Upper lobe of left lung (tissue), 4 donors: ENCODE measurements at regions not wholly inside any gene's neighbourhood (a gene's known extent, or its start where the extent isn't known, plus 50 kb on each side); places are given as distances from the start of the nearest gene placed in this dataset.
"Not testable (repeated sequence)": the region's sequence is repeated elsewhere in the genome, so short reads cannot be mapped to it uniquely, and the experiment has no call there.

ENCODE experiments used
- EP300 ChIP-seq, 4 donors: sonication (generic); formaldehyde crosslinking; IDR thresholded peaks; one replicate each; pipeline ENCODE4 v1.5.1; 2017; ENCODE audit warnings: antibody characterized with exemption in 4 of 4, control low read depth in 2 of 4
- POLR2A ChIP-seq, 4 donors: fragments of 450-650 bp; IDR thresholded peaks; one replicate each; pipeline ENCODE4 v1.5.1; 2016 to 2017; ENCODE audit warnings: antibody characterized with exemption in 4 of 4, mild to moderate bottlenecking in 2 of 4
- POLR2AphosphoS5 ChIP-seq, 2 donors: sonication (generic); formaldehyde crosslinking; IDR thresholded peaks; one replicate each; pipeline ENCODE4 v1.5.1; 2017; ENCODE audit warnings: antibody characterized with exemption in 2 of 2
- TF ChIP-seq, protein P1 (sequence below), 6 experiments: fragments of 450-650 bp in 4 of 6; fragments of 200-600 bp in 2 of 6; sonication (generic) in 2 of 6; IDR thresholded peaks; one replicate each; pipeline ENCODE4 v1.5.1; 2016 to 2019; ENCODE audit warnings: antibody characterized with exemption in 6 of 6

DNA sequence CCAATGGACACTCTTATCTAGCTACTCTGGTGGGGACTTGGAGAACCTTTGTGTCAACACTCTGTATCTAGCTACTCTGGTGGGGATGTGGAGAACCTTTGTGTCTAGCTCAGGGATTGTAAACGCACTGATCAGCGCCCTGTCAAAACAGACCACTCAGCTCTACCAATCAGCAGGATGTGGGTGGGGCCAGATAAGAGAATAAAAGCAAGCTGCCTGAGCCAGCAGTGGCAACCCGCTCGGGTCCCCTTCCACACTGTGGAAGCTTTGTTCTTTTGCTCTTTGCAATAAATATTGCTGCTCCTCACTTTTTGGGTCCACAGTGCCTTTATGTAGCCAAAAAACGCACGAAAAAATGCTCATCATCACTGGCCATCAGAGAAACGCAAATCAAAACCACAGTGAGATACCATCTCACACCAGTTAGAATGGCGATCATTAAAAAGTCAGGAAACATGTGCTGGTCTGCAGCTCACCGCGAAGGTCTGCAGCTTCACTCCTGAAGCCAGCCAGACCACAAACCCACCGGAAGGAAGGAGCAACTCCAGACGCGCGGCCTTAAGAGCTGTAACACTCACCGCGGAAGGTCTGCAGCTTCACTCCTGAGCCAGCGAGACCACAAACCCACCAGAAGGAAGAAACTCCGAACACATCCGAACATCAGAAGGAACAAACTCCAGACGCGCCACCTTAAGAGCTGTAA, 176.3 kb downstream of the TBX18 start:
- TF ChIP-seq, protein P1, sequence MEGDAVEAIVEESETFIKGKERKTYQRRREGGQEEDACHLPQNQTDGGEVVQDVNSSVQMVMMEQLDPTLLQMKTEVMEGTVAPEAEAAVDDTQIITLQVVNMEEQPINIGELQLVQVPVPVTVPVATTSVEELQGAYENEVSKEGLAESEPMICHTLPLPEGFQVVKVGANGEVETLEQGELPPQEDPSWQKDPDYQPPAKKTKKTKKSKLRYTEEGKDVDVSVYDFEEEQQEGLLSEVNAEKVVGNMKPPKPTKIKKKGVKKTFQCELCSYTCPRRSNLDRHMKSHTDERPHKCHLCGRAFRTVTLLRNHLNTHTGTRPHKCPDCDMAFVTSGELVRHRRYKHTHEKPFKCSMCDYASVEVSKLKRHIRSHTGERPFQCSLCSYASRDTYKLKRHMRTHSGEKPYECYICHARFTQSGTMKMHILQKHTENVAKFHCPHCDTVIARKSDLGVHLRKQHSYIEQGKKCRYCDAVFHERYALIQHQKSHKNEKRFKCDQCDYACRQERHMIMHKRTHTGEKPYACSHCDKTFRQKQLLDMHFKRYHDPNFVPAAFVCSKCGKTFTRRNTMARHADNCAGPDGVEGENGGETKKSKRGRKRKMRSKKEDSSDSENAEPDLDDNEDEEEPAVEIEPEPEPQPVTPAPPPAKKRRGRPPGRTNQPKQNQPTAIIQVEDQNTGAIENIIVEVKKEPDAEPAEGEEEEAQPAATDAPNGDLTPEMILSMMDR (IDR thresholded peaks at IDR 0.05), result not testable (repeated sequence)
- not testable (repeated sequence) for TF ChIP-seq POLR2AphosphoS5, EP300, POLR2A (IDR thresholded peaks at IDR 0.05)
